Muscle of arm (tissue), 1 donor: ENCODE measurements at regions not wholly inside any gene's neighbourhood (a gene's known extent, or its start where the extent isn't known, plus 50 kb on each side); places are given as distances from the start of the nearest gene placed in this dataset.

Experiments used
- DNase-seq: peaks from one replicate; pipeline ENCODE4 v3.0.0-alpha.2; 2013

DNA sequence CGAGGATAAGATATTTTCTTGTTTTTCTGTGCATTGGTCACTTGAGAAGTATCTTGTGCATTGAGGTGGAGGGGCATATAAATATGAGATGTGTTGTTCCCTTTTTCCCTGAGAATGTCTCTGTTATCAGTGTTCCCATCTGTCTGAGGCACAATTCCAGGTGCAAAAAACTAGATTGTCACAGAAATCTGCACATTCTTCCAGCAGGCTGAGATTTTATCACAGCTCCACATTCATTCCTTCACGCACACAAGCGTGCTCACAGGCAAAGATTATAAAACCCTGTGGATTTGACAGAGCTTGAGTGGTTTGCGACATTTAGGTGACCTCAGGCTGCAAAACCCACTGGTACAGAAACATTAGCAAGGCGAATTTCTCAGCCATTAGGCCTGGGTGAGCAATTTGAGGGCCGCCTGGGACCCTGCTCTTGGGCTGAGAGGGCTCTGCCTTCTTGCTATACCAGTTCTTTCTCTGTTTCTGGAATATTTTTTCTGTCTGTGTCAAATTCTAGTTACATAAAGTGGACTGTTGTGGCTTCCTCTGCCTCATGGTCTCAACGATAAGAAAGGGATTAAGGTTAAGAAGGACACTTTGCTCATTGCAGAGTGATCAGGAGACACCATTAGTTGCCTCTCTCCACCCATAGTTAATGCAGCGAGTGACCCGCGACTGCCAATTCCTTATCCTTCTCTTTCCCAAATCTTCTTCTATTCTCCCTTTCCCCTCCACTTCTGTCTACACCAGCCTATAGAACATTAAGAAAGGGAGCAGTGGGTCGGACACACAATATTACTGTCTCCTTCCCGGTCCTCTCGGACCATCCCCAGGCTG, 86.7 kb upstream of the C1QTNF7 start:
- no peak for DNase-seq

DNA sequence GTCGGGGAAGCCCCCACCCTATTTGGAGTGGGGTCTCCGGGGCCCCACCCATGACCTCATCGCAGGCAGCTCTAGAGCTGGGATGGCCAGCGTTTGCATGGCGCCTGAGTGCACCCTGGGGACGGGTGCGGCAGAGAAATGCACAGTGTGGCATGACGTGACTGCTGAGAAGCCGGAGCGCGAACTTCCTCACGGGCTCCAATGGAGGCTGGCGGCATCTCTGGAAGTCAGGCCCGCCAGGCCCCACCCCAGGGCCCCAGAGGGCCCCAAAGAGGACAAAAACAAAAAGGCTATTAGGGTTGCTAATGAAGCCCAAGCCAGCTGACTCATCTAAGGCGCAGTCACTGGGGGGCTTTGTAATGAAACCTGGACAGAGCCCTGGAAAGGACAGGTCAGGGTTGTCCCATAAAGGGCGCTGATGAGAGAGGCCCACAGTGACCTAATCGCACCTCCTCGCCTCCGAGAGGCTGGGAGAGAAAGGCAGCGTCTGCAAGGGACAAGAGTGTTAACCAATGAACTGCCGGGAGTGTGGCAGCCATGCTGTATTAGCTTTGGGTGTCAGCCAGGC, 86.0 kb upstream of the C1QTNF7 start:
- DNase-seq: no peak

DNA sequence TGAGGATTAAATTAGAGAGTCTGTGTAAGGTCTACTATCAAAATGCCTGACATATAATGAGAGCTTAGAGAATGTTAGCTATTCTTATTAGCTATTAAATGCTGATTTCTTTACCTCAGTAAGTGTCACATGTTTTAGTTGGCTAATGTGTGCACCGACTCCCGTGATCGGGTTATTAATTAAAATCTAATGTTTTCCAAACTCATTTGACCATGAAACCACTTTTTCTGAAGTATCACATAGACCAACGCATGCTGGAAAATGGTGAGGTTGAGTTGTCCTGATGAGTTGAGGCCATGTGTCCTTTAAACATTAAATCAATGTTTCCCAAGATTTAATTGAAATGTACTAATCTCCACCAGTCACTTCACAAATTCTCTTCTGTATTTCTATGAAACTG, 84.8 kb upstream of the C1QTNF7 start:
- DNase-seq: no peak

DNA sequence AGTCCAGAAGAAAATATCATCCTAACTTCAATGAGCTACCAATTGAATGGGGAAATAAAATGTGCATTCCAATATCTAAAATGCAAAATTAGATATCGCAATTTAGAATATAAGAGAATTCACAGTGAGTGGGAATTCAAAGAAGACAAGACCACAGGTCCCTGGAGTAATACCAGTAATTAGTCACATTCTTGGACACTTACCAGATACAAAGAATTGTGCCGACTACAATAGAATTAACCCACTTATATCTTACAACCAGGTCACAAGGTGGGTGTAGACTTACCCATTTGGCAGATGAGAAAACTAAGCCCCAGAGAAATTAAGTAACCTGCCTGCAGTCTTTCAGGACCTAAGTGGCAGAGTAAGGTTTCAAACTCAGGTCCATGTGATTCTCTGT, 84.3 kb upstream of the C1QTNF7 start:
- no peak for DNase-seq

DNA sequence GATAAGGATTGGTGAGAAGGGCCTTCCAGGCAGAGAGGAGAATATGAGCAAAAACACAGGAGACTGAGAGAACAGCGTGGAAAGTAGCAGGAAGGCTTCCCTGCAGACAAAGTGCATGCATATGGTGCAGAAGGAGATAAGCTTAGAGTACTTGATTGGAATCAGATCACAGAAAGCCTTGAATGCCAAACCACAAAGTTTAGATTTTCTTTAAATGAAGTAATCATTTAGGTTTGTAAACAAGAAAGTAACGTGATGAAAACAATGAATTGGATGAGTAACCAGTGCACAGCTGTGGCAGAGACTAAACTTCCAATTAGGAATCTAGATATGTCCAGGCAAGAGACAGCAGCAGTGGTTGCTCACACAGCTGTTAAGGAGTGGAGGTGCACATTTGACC, 83.8 kb upstream of the C1QTNF7 start:
- DNase-seq: no peak

DNA sequence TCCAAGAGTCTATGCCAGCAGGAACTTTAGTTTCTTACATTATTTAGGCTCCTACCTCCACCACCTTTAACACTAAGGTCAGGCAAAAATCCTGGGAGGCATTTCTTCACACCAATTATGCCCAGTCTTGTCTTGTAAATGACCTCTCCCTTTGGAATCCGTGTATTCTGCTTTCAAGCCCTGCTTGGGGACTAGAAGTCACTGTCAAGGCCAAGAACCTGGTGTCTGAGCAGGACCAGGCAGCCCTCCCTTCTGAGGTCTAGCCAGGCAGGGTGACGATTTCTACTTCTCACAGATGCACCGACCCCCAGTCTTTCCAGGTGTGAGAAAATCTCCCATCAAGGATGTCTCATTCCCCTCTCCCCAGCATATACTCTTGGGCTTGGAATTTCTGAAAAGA, 82.7 kb upstream of the C1QTNF7 start:
- no peak for DNase-seq

DNA sequence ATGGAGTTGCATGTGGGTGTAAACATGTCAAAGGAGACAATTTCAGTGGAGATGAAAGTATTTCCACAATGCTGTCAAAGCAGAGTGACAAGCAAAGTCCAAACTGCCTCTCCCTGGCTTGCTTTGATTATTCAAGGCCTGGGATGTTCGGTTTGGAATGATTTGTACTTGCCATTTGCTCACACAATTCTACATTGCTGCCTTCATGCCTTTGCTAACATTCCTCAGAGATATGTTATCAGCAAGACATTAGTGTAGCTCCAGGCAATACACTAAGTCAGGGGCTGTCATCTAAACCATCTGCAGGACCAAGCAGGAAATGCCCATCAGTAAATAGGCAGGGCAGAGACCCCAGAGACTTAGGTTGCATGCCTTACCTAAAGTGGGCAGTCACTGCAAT, 79.6 kb upstream of the C1QTNF7 start:
- no peak for DNase-seq

DNA sequence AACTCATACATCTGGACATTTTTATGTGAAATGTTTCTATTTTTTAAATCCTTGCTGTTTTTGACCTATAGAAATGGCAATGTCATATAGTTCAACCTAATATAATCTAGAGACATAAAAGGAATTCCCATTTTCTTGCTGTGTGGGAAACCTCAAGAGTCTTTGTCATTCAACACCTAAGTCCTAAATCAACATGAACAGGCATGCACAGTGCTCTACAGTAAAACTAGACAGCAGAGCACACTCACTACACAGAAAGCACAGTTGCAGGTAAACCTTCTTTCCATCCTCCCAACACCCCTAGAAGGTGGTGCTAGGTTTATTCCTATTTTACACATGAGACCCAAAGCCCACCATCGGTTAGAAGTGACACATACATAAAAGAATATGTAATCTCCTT, 79.1 kb upstream of the C1QTNF7 start:
- DNase-seq: no peak

DNA sequence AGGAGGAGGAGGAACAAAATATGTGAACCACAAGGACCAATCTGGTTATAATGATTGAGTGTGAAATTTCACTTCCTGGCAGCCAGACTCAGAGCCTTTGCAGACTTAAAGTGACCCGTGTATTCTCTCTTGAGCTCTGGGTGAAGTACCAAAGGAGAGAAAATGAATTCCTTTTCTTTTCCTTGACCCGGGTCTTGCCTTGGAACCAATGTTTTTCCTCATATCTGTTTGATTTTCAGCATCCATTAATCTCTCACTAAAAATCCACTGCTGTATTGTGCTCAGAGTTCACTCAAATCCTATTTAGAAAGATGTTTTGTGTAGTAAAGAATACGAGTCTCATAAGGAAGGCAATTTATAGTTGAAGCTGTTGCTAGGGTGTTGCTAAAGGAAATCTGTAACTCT, 78.3 kb upstream of the C1QTNF7 start:
- DNase-seq: peak; percentile 41

DNA sequence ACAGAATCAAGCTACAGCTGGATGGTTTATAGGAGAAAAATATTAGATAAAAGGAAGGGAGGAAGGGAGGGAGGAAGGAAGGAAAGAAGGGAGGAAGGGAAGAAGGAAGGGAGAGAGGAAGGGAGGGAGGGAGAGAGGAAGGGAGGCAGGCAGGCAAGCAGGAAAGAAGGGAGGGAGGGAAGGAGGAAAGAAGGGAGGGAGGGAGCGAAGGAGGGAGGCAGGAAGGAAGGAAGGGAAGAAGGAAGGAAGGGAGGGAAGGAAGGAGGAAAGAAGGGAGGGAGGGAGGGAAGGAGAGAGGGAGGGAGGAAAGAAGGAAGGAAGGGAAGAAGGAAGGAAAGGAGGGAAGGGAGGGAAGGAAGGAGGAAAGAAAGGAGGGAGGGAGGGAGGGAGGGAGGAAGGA, 77.9 kb upstream of the C1QTNF7 start:
- DNase-seq: no peak

DNA sequence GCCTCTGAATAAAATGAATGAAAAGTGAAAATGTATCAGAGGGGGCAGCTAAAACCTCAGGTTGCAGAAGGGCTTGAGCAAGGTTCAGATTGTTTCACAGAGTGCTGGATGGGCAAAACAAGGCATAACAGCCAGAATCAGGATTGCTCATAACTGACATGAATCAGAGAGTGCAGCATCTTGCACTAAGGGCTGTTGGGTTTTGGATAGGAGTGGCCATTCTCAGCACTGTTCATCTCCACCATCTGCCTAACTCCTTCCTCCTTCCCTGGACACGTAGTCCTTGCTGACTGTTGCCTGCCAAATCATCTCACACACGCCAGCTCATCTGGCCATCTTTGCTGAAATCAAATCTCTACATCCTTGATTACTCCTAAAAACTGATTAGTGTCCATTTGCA, 75.3 kb upstream of the C1QTNF7 start:
- DNase-seq: no peak

DNA sequence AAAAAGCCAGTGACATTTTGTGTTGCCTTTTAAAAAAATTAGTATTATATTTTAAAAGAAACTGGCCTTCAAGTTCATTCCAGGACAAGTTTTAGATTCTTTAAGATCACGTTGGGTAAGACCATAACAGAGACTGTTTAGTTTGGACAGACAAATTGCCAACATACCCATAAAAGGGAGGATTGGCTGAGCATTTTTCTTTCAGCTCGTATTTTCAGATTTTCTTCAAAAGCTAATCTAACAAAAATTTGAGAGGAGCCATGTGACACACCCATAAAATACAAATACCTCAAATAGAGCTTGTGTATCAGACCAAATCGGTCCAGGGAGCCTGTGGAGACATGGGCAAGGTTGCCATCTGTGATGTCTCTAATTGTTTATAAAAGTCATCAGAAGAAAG, 74.6 kb upstream of the C1QTNF7 start:
- no peak for DNase-seq

DNA sequence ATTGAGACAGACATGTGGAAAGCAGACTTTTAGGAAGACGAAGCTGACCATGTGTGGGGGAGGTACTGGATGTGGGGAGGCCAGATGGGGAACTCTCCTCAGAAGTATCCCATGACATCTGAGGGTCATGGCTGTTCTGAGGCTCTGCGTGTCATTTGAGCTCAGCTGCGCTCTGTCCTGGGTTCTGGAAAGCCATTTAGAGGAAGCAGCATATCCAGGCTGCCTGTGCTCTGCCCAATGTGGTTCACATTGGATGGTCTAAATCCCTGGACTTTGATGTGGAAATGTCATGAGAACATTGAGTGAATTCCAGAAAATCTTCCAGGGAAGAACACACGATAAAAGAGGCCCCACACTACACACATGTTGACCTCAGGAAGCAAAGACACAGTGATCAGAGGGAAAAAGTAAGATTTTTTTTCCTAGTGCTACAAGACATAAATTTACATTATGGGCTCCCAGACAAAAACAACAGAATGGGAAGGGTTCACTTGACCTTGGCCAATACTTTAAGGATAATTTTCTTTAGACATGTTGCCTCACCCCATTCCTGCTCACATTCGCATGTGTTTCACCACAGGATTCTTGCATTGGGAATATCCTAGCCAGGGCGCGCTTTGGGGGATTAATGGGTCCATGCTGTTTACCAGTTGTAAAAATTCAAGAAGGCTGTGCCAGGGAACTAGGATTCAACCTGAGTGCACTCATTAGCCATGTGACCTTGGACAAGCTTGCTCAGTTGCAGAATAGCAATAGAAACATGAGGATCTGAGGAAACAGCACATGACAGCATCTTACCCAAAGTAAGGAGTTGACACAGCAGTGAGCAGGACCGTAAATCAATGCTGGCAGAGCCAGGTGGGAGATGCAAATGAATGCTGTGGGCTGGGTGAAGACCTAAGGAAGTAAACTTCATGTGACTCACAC, 73.2 kb upstream of the C1QTNF7 start:
- DNase-seq: no peak

DNA sequence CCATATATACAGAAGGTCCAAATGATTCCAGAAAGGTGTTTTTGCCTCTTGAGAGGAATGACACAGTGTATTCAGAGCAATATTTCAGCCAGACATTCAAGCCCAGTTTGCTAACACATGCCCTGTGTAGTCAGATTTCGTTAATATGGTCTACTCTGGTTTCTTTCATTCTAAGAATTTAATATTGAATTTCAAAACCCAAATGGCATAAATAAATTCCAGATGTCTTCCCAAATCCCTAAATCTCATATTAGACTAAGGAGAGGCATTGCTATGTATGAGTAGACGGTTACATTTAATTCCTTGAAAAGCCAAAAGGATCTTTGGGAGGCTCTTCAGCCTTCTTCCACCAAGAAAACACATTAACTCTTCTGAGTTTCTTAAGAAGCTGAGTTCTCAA, 66.3 kb upstream of the C1QTNF7 start:
- no peak for DNase-seq

DNA sequence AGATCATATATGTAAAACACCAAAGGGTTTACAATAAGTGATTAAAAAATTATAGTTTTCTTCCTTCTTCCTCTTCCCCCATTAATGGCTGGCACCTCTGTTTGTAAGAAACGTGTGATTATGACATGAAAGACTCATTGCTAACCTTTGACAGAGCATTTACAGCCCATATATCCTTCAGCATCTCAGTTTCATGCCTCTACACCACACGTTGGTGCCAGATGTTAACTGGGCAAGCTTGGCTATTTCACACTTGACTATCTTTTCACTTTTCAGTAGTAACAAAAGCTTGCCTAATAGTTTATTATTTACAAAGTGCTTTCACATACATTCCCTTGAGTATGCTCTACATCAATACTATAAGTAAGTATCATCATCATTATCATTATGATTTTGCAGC, 65.3 kb upstream of the C1QTNF7 start:
- DNase-seq: no peak

DNA sequence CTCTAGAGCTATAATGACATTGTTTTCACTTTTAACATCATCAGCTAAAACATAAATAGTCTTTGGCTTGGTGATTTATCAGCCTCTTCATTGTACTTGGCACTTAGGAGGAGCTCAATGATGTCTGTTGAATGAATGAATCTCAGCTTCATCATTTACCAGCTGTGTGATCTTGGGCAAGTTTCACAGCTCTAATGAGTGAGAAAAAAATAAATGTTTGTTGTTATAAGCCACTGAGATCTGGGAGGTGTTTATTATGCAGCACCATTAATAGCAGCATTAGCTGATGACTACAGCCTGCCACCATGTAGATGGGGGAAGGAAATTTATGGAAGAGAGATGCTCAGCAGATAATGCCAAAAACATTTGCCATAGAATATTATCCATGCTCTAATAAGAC, 63.6 kb upstream of the C1QTNF7 start:
- DNase-seq: no peak

DNA sequence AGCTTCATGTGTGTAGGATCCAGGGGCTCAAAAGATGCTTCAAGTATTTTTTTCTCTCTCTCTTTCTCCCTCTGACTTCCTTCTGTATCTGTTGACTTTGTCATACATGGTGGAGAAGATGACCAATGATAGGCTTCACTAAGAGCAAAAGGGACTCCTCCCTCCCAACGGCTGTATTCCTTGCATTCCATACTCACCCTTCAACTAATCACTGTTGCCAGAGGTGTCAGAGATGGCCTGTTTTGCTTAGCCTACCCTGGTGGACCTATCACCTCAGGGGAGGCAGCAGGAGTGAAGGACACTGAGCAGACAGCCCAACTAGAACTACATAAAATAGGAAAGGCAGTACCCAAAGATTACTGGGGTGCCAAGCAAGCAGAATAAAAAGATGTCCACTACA, 62.2 kb upstream of the C1QTNF7 start:
- no peak for DNase-seq

DNA sequence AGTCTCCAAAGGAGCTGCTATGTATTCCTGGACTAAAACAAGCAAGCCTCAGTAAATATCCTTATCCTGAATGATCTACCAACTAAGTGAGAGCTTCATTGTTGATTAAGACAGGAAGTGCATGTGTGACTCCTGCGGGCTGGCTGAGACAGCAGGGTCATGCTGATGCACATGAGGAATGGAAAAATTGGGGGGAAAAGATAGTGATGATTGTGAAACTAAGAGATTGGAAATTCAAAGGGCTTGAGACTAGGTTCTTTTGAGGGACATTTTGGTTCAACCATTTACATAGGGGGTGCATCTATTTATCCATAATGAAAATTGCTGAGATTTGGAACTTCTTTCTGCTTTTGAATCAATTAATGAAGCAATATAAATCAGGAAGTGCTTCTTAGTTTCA, 61.1 kb upstream of the C1QTNF7 start:
- no peak for DNase-seq

DNA sequence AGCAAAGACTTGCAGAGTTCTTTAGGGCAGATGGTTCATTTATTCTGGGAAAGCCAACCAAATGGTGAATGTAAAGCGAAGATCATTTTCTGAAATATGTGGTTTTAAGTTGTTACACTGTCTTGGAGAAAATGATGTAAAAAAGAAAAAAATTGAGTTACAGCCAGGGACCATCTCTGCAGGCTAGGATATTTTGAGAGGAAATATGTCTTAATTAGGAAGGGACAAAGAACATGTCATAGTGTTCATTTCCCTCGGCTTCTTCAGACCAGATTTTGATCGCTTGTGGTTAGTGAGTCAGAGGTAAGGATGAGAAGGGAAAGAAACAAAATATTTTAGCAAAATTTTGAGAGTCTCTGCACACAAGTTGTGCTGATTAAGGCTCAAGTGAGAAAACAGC, 59.0 kb upstream of the C1QTNF7 start:
- no peak for DNase-seq

DNA sequence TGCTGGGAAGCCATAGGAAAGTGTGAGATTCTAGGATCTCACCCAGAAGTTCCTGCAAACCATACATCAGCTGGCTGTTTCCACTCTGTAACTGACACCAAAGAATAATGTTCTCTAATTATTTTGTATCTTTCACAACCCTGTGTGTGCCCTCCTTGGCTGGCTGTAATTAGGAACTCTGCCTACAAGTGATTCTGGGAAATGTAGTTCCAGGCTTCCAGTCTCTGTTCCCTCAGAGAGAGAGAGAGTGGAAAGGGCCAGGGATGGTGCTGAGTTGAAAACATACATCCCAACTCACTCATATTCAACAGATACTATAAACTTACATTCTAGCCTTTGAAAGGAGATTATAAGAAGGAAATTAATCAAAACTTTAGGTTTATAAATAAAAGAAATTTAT, 57.5 kb upstream of the C1QTNF7 start:
- DNase-seq: no peak

DNA sequence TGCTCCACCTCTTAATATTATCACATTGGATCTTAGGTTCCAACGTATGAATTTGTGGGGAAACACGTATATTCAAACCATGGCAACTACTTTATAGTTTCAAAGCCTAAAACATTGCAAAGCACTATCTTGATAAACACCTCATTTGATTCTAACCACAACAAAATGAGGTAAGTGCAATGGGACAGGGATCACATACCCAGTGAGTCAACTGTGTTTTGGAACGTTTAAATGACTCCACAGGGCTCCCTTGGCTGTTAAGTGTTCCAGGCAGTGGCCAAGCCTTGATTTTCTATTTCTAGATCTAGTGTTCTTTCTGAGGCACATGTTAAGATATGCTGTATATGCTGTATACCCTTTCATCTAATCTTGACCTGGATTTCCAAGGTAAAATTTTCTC, 54.5 kb upstream of the C1QTNF7 start:
- DNase-seq: no peak

DNA sequence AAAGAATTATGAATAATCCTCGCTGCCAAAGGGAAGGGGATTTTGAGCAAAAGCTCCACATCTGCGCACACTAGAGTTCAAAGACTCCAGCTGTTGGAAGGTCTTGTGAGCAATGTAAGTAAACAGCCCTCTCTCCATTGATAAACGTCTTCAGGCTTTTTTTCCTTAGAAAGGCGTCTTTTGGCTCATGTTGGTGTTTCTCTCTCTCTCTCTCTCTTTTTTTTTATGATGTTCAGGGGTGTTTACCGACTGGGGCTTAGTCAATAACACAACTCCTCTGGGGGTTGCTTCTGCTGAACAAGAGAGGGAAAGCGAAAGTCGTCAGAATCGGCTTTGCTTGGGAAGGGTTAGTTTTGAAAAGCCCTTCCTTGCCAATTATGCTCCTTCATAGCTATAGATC, 53.2 kb upstream of the C1QTNF7 start:
- DNase-seq: peak; percentile 58

DNA sequence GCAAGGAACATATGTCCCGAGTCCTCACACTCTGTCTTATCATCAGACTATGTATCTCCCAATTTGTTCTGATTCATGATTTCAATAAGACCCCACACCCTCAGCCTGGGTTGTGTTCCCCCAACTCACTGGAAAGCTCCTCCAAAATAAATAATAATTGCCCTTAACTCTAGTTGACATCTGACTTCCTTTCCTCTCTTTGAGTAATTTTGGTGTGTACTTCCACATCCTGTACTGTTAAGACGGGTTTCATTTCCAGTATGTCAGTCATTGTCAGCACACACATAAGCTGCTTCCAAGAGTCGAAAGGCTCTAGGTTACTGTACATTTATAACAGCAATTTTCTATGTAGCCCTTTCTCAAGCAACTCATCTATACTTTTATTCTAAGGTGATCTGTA, 52.2 kb upstream of the C1QTNF7 start:
- DNase-seq: no peak
